ENCODE measurements at regions not wholly inside any gene's neighbourhood (a gene's known extent, or its start where the extent isn't known, plus 50 kb on each side); places are given as distances from the start of the nearest gene placed in this dataset.

DNA sequence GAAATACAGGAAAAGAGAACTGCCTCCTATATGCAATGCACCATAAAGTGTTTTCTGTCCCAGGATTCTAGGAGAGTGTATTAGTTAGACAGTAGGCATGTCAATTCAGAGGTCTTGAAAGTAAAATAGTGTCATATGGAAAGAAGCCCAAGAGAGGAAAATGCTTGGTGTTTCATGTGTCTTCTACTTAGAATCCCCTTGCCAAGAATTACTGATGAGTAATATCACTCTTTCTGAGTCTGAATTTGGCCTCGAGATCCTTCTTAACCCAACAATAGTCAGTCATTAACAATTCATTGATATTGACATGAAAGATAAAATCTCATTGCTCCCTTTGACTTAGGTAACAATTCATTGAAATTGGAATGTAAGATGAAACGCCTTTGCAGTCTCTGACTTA lies 972.2 kb downstream of the TTLL7 start:
- TF ChIP-seq POLR2A (IDR thresholded peaks at IDR 0.05; ENCODE audit: low read depth, low read length), result no peak
- no peak for TF ChIP-seq POLR2AphosphoS5 (IDR thresholded peaks at IDR 0.05; ENCODE audit: low read depth, low read length)
- no peak for TF ChIP-seq TAF1 (IDR thresholded peaks at IDR 0.05; ENCODE audit: borderline replicate concordance, low read depth, low read length)
- DNase-seq (ENCODE audit: insufficient read length) (no peak), FAIRE-seq (no peak)

GRCh38 chr1:83024251-83024767 lies 974.6 kb downstream of the TTLL7 start:
- no peak for TF ChIP-seq POLR2A (IDR thresholded peaks at IDR 0.05; ENCODE audit: low read depth, low read length)
- no peak for TF ChIP-seq TAF1 (IDR thresholded peaks at IDR 0.05; ENCODE audit: borderline replicate concordance, low read depth, low read length)
- TF ChIP-seq POLR2AphosphoS5 (IDR thresholded peaks at IDR 0.05; ENCODE audit: low read depth, low read length), result no peak
- FAIRE-seq (no peak), DNase-seq (ENCODE audit: insufficient read length) (no peak)

DNA sequence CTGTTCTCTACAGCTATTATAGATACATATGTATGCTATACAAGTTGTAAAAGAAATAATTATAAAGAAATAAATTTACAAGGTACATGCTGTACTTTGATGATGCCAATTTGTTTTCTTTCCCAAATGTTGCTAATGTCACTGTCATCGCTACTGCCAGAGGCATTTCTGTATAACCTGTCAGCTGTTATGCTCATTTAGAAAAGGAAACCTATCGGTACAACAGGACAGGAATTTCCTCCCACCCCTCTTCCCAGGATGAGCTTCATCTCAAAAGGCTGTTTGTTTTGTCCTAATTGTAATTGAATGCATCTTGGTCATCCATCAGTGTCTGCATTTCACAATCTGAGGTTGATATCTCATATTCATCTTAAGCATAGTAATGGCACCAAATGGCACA lies 975.7 kb downstream of the TTLL7 start:
- FAIRE-seq, result no peak
- no peak for TF ChIP-seq POLR2AphosphoS5 (IDR thresholded peaks at IDR 0.05; ENCODE audit: low read depth, low read length)
- no peak for TF ChIP-seq POLR2A (IDR thresholded peaks at IDR 0.05; ENCODE audit: low read depth, low read length)
- TF ChIP-seq TAF1 (IDR thresholded peaks at IDR 0.05; ENCODE audit: borderline replicate concordance, low read depth, low read length), result no peak
- no peak for DNase-seq (ENCODE audit: insufficient read length)

- FAIRE-seq (no peak), DNase-seq (ENCODE audit: insufficient read length) (no peak)
- TF ChIP-seq TAF1 (IDR thresholded peaks at IDR 0.05; ENCODE audit: borderline replicate concordance, low read depth, low read length) (no peak), POLR2A (IDR thresholded peaks at IDR 0.05; ENCODE audit: low read depth, low read length) (no peak)
Observed at GRCh38 chr1:83022206-83022605, 976.7 kb downstream of the TTLL7 start.

DNA sequence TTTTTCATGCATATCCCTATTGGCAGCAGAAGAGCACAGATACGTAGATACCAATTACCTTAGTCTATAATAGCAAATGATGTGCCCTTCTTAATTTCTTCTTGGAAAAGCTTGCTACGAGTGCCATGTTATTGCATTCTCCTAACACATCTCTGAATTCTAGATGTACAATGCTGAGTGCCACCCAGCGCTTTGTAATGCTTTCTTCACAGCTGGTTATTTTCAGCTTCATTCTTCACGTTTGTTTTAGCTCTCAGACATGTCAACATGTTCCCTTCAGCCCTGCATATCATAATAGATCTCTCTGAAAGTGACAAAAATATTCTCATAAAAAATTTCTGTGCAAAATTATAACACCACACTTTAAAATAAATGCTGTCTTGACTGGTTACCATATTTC lies 981.2 kb downstream of the TTLL7 start:
- no peak for FAIRE-seq

GRCh38 chr1:83017276-83017675 lies 981.7 kb downstream of the TTLL7 start:
- DNase-seq (ENCODE audit: insufficient read length) (no peak), FAIRE-seq (no peak)
- no peak for TF ChIP-seq POLR2AphosphoS5 (IDR thresholded peaks at IDR 0.05; ENCODE audit: low read depth, low read length)
- TF ChIP-seq TAF1 (IDR thresholded peaks at IDR 0.05; ENCODE audit: borderline replicate concordance, low read depth, low read length), result no peak
- no peak for TF ChIP-seq POLR2A (IDR thresholded peaks at IDR 0.05; ENCODE audit: low read depth, low read length)

More for the DNA sequence above, 981.2 kb downstream of the TTLL7 start:
- DNase-seq (ENCODE audit: insufficient read length), result no peak
- TF ChIP-seq POLR2AphosphoS5 (IDR thresholded peaks at IDR 0.05; ENCODE audit: low read depth, low read length) (no peak), TAF1 (IDR thresholded peaks at IDR 0.05; ENCODE audit: borderline replicate concordance, low read depth, low read length) (no peak), POLR2A (IDR thresholded peaks at IDR 0.05; ENCODE audit: low read depth, low read length) (no peak)

DNA sequence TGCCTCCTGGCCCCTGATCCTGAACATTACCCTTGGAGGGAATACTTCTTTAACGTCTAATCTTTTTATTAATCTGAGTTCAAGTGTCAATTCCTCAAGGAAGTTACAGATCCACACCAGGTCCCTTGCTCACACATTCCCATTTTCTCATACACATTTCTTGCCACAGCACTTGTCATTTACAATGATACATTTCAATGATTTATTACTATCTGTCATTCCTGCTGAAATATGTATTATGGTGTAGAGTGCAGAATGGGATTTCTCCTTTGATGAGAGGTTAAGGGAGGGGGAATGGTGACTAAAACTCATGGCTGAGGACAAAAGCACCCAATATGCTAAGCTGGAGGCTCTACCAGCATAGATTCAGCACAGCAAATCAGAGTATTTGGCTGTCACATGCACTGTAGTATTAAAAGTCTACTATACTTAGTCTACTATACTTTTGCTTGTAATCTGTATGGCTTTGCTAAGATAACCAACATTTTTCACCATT lies 982.5 kb downstream of the TTLL7 start:
- no peak for DNase-seq (ENCODE audit: insufficient read length)
- TF ChIP-seq TAF1 (IDR thresholded peaks at IDR 0.05; ENCODE audit: borderline replicate concordance, low read depth, low read length) (no peak), POLR2AphosphoS5 (IDR thresholded peaks at IDR 0.05; ENCODE audit: low read depth, low read length) (no peak), POLR2A (IDR thresholded peaks at IDR 0.05; ENCODE audit: low read depth, low read length) (no peak)
- FAIRE-seq, result no peak

DNA sequence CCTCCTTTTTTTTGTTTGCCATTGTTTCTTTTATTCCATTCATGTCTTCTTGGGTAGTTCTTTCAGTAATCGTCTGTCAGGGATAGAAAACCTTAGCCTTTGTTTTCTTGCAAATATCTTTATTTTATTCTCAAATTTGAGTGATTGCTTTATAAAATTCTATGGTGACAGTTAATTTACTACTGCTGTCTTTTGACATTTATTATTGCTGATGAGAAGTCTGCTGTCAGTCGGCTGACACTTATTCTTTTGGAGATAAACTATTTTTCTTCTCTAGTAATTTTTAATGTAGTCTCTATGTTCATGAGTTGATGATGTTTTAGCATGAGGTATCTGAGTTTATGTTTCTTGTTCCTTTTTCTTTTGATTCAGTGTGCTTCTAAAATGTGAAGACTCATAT lies 983.8 kb downstream of the TTLL7 start:
- no peak for TF ChIP-seq POLR2A (IDR thresholded peaks at IDR 0.05; ENCODE audit: low read depth, low read length)
- DNase-seq (ENCODE audit: insufficient read length) (no peak), FAIRE-seq (no peak)

DNA sequence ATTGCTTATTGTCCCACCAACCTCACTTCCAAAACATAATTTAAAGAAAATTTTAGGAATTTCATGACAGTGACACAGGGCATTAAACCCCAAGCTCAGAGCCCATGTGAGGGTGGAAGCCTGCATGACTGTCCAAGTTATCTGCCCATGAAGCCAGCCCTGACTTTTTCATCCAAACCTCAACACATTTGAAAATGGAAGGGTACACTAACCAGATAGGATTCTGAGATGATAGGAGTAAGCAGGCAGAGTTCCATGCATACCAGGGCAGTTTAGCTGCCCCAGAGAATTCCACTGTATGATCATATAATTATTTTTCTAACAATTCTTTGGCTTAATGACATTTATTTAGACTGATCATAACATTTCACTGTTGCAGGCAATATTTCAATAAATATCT lies 986.0 kb downstream of the TTLL7 start:
- DNase-seq (ENCODE audit: insufficient read length) (no peak), FAIRE-seq (no peak)

GRCh38 chr1:83011265-83011664 lies 987.7 kb downstream of the TTLL7 start:
- no peak for TF ChIP-seq TAF1 (IDR thresholded peaks at IDR 0.05; ENCODE audit: borderline replicate concordance, low read depth, low read length)
- TF ChIP-seq POLR2A (IDR thresholded peaks at IDR 0.05; ENCODE audit: low read depth, low read length), result no peak
- TF ChIP-seq POLR2AphosphoS5 (IDR thresholded peaks at IDR 0.05; ENCODE audit: low read depth, low read length), result no peak
- FAIRE-seq (no peak), DNase-seq (ENCODE audit: insufficient read length) (no peak)

More for the DNA sequence above, 986.0 kb downstream of the TTLL7 start:
- TF ChIP-seq TAF1 (IDR thresholded peaks at IDR 0.05; ENCODE audit: borderline replicate concordance, low read depth, low read length), result no peak
- TF ChIP-seq POLR2A (IDR thresholded peaks at IDR 0.05; ENCODE audit: low read depth, low read length), result no peak
- no peak for TF ChIP-seq POLR2AphosphoS5 (IDR thresholded peaks at IDR 0.05; ENCODE audit: low read depth, low read length)

DNA sequence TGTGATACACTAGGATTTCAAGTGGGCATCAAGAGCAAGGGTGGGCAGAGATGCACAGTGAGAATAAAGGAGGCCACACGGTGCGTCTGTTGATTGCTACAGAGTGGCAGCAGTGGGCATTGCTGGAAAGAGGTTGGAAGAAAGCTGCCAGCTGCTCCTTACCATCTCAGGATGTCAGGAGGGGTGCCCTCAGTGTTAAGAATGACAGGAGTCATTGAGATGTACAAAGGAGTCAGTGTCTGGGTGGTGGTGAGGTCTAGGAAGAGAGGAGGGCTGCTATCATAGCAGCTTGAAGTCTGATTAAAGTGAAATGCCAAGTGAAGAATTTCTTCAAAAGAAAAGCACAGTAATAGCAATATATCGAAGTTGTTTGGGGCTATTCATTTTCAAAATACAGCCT lies 992.7 kb downstream of the TTLL7 start:
- DNase-seq (ENCODE audit: insufficient read length), result no peak
- TF ChIP-seq POLR2AphosphoS5 (IDR thresholded peaks at IDR 0.05; ENCODE audit: low read depth, low read length), result no peak
- TF ChIP-seq POLR2A (IDR thresholded peaks at IDR 0.05; ENCODE audit: low read depth, low read length), result no peak
- TF ChIP-seq TAF1 (IDR thresholded peaks at IDR 0.05; ENCODE audit: borderline replicate concordance, low read depth, low read length), result no peak
- no peak for FAIRE-seq

- no peak for FAIRE-seq
- DNase-seq (ENCODE audit: insufficient read length), result no peak
- TF ChIP-seq TAF1 (IDR thresholded peaks at IDR 0.05; ENCODE audit: borderline replicate concordance, low read depth, low read length) (no peak), POLR2AphosphoS5 (IDR thresholded peaks at IDR 0.05; ENCODE audit: low read depth, low read length) (no peak), POLR2A (IDR thresholded peaks at IDR 0.05; ENCODE audit: low read depth, low read length) (no peak)
Observed at GRCh38 chr1:83000286-83000685, 998.6 kb downstream of the TTLL7 start.

- TF ChIP-seq POLR2A (IDR thresholded peaks at IDR 0.05; ENCODE audit: low read depth, low read length) (no peak), POLR2AphosphoS5 (IDR thresholded peaks at IDR 0.05; ENCODE audit: low read depth, low read length) (no peak), TAF1 (IDR thresholded peaks at IDR 0.05; ENCODE audit: borderline replicate concordance, low read depth, low read length) (no peak)
- FAIRE-seq (no peak), DNase-seq (ENCODE audit: insufficient read length) (no peak)
Observed at GRCh38 chr1:82995951-82996350, 1003.0 kb downstream of the TTLL7 start.
